Keratinocyte (primary cell): ENCODE measurements at regions not wholly inside any gene's neighbourhood (a gene's known extent, or its start where the extent isn't known, plus 50 kb on each side); places are given as distances from the start of the nearest gene placed in this dataset.

ENCODE experiments used
- CTCF ChIP-seq, 3 experiments: IDR thresholded peaks in 1 of 3; conservative IDR thresholded peaks in 1 of 3; optimal IDR thresholded peaks in 1 of 3; 2 replicates in 2 of 3; 3 replicates in 1 of 3; pipeline versions ENCODE3 to v1.5.1; 2011; ENCODE audit warnings: low read length in 3 of 3, mild to moderate bottlenecking in 3 of 3, moderate library complexity in 2 of 3, control low read depth in 1 of 3, inconsistent platforms in 1 of 3; ENCODE audit not compliant: insufficient read depth in 2 of 3; ENCODE audit errors: extremely low read depth in 1 of 3
- EZH2 ChIP-seq: IDR thresholded peaks from one replicate; pipeline ENCODE4 v1.6.1; 2012; ENCODE audit warnings: inconsistent platforms, mild to moderate bottlenecking, low read length, moderate library complexity

- TF ChIP-seq CTCF (optimal IDR thresholded peaks at IDR 0.05 in 1 of 3, IDR thresholded peaks at IDR 0.05 in 1 of 3, conservative IDR thresholded peaks at IDR 0.05 in 1 of 3; ENCODE audit: extremely low read depth in 1 of 3, insufficient read depth in 2 of 3, low read length in 3 of 3) (no peak), EZH2 (no peak)
Observed at GRCh38 chr20:48126227-48126740, 341.0 kb upstream of the SULF2 start.
